ENCODE measurements at regions not wholly inside any gene's neighbourhood (a gene's known extent, or its start where the extent isn't known, plus 50 kb on each side); places are given as distances from the start of the nearest gene placed in this dataset.
"Not testable (repeated sequence)": the region's sequence is repeated elsewhere in the genome, so short reads cannot be mapped to it uniquely, and the experiment has no call there.

GRCh38 chr20:16864069-16864468 is 115.9 kb downstream of the OTOR start:
- DNase-seq = no peak

DNA sequence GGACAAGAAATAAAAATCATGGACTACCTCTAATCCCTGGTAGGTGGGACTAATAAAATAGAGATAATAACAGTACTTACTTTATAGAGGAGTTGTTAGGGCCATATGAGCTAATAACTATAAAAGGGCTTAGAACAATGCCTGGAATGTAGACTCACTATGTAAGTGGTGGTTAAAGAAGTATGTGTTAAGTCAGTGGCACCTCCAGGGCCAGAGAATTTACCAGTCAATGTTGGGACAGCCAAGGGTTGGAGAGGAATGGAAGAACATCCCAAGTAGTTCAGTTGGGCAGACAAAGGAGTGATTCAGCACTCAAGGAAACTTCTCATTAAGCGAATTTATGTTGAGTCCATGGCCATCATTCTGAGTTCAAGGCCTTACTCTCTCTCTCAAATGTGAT is 116.8 kb downstream of the OTOR start:
- no peak for DNase-seq

GRCh38 chr20:16865406-16865805 is 117.2 kb downstream of the OTOR start:
- no peak for DNase-seq

DNA sequence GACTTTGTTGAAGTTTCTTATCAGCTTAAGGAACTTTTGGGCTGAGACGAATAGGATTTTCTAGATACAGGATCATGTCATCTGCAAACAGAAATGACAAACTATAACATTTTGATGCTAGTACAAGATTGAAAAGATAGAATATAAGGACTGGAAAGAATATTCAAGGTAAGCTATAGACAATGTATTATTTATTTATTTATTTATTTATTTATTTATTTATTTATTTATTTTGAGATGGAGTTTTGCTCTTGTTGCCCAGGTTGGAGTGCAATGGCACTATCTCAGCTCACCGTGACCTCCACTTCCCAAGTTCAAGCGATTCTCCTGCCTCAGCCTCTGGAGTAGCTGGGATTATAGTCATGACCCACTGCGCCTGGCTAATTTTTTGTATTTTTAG is 125.0 kb downstream of the OTOR start:
- not testable (repeated sequence) for DNase-seq

GRCh38 chr20:16877053-16877554 is 128.9 kb downstream of the OTOR start:
- no peak for DNase-seq

- DNase-seq = no peak
These were observed 137.6 kb downstream of the OTOR start for GRCh38 chr20:16885746-16886145.

GRCh38 chr20:16898433-16898832 is 150.3 kb downstream of the OTOR start:
- no peak for DNase-seq

DNA sequence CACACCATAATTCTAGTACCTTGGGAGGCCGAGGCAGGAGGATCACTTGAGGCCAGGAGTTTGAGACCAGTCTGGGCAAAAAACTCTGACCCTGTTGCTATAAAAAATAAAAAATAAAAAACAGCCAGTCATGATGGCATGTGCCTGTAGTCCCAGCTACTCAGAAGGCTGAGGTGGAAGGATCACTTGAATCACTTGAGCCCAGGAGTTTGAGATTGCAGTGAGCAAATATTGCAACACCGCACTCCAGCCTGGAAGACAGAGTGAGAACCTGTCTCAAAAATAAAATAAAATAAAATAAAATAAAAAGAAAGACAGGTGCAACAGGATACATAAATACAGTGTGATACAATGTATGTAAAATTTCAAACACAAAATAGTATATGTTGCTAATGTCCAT is 154.5 kb downstream of the OTOR start:
- DNase-seq = no peak

DNA sequence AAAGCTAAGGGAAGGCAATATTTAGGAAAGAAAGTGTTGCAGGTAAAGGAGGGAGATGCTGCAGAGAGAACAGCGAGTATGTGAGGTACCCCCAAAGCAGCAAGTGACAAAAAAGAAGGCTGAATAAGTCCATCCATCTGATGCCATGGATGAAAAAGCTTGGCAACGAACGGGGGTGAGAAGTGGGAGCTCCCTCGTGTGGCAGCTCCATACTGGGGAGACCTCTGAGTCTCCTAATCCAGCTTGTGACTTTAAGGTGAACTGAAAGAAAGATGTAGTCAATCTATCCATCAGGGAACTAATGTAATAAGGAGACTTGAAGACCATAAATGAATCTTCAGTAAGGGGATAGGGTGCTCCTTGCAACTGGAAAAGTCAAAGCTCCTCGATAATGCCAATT is 156.6 kb downstream of the OTOR start:
- DNase-seq = no peak

DNA sequence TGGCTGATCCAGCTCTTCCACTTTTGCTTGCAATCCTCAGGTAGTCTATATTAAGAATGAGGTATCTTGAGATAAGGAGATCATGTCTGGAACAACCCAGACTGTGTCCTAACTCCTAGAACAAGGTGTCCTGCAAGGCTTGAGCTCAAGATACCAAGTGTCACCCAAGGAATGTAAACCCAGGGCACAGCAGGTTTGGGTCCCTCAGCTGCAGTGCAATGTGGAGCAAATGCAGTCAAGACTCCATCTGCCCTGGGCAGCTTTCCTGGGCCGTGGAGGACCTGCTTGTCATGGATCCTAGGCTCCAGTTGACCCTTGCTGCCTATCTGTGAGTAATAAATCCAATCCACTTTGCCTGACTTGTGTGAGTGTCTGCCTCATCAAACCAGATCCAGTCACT is 166.1 kb downstream of the OTOR start:
- no peak for DNase-seq

GRCh38 chr20:16916165-16916564 is 168.0 kb downstream of the OTOR start:
- no peak for DNase-seq

DNA sequence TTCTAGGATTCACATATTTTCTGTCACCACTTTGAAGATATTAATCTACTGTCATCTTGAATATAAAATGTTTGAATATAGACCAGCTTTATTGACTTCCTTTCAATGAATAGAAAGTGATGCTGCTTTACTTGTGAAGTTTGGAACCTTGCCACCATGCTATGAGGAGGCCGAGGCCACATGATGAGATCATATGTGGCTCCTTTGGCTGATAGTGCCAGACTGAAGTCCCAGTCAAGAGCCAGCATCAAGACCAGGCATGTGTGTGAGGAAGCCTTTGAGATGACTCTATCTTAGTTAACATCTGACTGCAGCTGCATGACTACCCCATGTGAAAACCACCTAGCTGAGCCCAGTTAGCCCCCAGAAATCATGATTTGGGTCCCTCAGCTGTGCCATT is 169.5 kb downstream of the OTOR start:
- DNase-seq = no peak

DNA sequence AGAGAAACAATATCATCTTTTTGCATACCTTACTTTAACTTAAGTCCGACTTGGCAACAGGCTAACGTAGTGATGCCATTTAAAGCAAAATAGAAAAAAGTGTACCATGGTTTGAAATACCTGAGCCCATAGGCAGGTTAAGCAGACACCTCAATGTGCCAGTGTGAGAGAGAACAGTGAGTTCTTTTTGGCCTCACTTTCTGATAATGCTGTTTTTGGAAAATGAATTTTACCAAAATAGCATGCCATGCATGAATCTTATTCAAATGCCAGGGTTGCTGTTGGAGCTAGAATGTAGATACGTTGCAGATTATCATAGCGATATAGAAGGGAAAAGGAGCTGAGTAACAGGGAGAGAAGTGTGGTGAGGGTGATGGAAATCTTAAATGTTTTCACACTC is 170.2 kb downstream of the OTOR start:
- no peak for DNase-seq

- no peak for DNase-seq
These were observed 171.7 kb downstream of the OTOR start for GRCh38 chr20:16919841-16920240.

- DNase-seq = no peak
These were observed 174.7 kb downstream of the OTOR start for GRCh38 chr20:16922834-16923233.

DNA sequence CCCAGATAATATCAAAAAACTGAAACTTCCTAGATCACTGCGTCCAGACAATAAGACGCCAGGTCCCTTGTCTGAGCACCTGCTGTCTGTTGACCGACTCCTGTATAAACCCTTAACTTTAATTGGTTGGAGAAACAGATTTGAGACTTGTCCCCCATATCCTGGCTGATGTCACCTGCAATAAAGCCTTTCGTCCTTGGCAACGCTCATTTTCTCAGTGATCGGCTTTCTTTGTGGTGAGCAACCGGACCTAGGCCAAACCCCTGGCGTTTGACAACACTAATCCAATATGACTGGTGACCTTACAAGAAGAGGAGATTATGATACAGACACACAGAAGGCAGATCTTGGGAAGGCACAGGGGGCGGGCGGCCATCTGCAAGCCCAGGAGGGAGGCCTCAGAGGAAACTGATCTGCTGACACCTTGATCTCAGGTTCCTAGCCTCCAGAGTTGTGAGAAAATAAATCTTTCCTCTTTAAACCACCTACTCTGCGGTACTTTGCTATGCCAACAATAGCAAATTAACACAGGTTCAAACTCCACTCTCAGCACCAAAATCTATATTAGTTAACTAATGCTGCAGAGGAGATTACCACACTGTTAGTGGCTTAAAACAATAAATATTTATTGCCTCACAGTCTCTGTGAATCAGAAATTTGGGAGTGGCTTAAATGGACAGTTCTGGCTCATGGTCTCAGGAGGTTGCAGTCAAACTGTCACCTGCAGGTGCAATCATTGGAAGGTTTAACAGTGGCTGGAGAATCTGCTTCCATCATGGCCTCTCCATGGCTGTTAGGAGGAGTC is 178.7 kb downstream of the OTOR start:
- no peak for DNase-seq

- no peak for DNase-seq
These were observed 181.6 kb downstream of the OTOR start for GRCh38 chr20:16929756-16930155.

GRCh38 chr20:16930656-16931055 is 182.5 kb downstream of the OTOR start:
- DNase-seq = no peak

- no peak for DNase-seq
These were observed 190.9 kb downstream of the OTOR start for GRCh38 chr20:16939051-16939450.

GRCh38 chr20:16940701-16941100 is 192.5 kb downstream of the OTOR start:
- no peak for DNase-seq

- DNase-seq = no peak
These were observed 193.9 kb downstream of the OTOR start for GRCh38 chr20:16942051-16942450.

DNA sequence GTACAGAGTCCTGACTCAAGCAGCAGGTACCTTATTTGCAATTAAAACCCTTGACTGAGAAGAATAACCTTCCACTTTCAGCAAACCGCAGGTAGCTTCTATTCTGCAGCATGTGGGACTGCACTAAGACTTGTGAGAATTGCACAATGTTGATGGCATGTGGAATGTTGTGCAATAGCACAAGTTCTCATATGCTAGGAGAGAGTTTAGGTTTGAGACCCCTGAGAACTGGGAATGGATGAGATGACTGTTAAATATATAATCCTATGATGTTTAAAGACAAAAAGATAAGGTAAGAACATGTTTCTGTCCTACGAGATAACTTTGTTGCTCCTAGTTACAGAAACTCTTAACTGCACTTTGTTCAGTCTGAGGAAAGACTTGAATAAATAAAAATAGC is 194.6 kb downstream of the OTOR start:
- DNase-seq = no peak

- DNase-seq = no peak
These were observed 196.6 kb downstream of the OTOR start for GRCh38 chr20:16944745-16945144.

DNA sequence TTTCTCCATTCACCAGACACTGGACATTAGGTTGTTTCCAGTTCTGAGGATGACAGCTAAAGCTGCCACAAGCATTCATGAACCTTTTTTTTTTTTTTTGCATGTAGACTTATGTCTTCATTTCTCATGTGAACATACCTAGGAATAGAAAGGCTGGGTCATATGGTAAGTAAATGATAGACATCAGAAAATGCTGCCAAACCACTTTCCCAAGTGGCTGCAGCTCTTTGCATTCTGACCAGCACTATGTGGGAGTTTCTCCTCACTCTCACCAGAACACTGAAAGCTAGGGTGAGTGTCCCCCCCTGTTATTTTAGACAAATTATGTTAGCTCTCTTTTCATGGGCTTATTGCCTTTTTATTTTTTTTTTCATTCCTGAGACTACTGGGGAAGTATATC is 197.5 kb downstream of the OTOR start:
- DNase-seq = no peak

DNA sequence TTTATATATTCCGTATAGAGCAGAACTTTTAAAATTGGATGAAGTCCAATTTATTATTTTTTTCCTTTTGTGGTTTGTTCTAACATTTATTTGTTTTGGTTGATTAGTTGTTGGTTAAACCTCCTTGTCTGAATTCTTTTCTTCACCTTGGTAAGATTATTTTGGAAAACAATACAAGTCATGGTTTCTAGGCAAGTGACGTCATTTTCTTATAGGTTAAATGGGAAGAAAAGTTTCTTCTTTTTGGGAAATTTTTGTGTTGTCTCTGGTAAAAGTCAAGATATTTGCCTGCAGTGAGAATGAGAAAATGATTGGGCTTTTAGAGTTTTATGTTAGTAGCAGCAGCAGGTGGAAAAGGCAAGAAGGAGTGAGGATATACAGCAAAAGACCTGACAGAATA is 197.9 kb downstream of the OTOR start:
- DNase-seq = no peak
